NCI-H446 (cell line): ENCODE measurements at regions not wholly inside any gene's neighbourhood (a gene's known extent, or its start where the extent isn't known, plus 50 kb on each side); places are given as distances from the start of the nearest gene placed in this dataset.
A peak's percentile ranks its signal among the peaks of the same experiment; 100 is the strongest.
"Not testable (repeated sequence)": the region's sequence is repeated elsewhere in the genome, so short reads cannot be mapped to it uniquely, and the experiment has no call there.

Experiments used
- DNase-seq, 2 experiments: peaks; one replicate each; lab custom pipeline; 2025; lab: John Stamatoyannopoulos, UW

GRCh38 chr2:2588777-2589176 lies 257.7 kb upstream of the MYT1L start:
- no peak for DNase-seq

GRCh38 chr2:2587354-2587753 lies 256.3 kb upstream of the MYT1L start:
- DNase-seq, result no peak

- DNase-seq, result no peak
Observed at GRCh38 chr2:2586931-2587330, 255.9 kb upstream of the MYT1L start.

GRCh38 chr2:2586068-2586776 lies 255.1 kb upstream of the MYT1L start:
- DNase-seq, result no peak

- DNase-seq, result no peak
Observed at GRCh38 chr2:2582998-2583545, 252.0 kb upstream of the MYT1L start.

GRCh38 chr2:2581331-2582159 lies 250.5 kb upstream of the MYT1L start:
- DNase-seq, result no peak

- DNase-seq, result not testable (repeated sequence)
Observed at GRCh38 chr2:2580841-2581240, 249.8 kb upstream of the MYT1L start.

GRCh38 chr2:2580341-2580740 lies 249.3 kb upstream of the MYT1L start:
- no peak for DNase-seq

- no peak for DNase-seq
Observed at GRCh38 chr2:2579814-2580213, 248.7 kb upstream of the MYT1L start.

GRCh38 chr2:2577407-2577831 lies 246.3 kb upstream of the MYT1L start:
- DNase-seq, result peak; percentile 57 to 72

- DNase-seq, result no peak
Observed at GRCh38 chr2:2575870-2576386, 244.9 kb upstream of the MYT1L start.

GRCh38 chr2:2575181-2575577 lies 244.1 kb upstream of the MYT1L start:
- DNase-seq, result no peak

GRCh38 chr2:2574401-2575180 lies 243.5 kb upstream of the MYT1L start:
- DNase-seq, result no peak

- peak in 1 of 2 experiments; percentile 35 for DNase-seq
Observed at GRCh38 chr2:2573658-2574293, 242.7 kb upstream of the MYT1L start.

- no peak for DNase-seq
Observed at GRCh38 chr2:2573205-2573604, 242.1 kb upstream of the MYT1L start.

- no peak for DNase-seq
Observed at GRCh38 chr2:2572393-2573204, 241.5 kb upstream of the MYT1L start.

GRCh38 chr2:2571301-2572150 lies 240.5 kb upstream of the MYT1L start:
- DNase-seq, result no peak

- DNase-seq, result no peak
Observed at GRCh38 chr2:2570871-2571270, 239.8 kb upstream of the MYT1L start.

- no peak for DNase-seq
Observed at GRCh38 chr2:2570360-2570759, 239.3 kb upstream of the MYT1L start.

- DNase-seq, result no peak
Observed at GRCh38 chr2:2569836-2570235, 238.8 kb upstream of the MYT1L start.
